ENCODE measurements at regions not wholly inside any gene's neighbourhood (a gene's known extent, or its start where the extent isn't known, plus 50 kb on each side); places are given as distances from the start of the nearest gene placed in this dataset.

DNA sequence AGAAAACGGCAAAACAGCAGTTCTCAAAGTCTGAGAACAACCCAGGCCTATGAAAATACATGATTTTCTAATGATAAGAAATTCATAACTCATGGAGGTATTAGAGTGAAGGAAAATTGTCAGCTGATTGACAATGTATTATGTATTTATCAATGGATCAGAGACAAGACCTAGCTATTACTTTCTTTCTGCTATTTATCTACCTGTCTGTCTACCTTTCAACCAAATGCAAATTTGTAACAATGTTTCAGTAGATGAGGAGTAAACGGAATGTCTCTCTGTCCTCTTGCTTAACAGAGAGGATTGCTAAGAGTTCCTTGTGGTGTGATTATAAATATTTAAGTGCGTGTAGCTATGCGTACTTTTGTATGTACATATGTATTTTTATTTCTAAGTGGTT lies 568.7 kb upstream of the RGS18 start:
- no peaks in the 10 kb centered on the region for H3K4me1 ChIP-seq
- no peaks in the 10 kb centered on the region for H3K27me3 ChIP-seq
- no peaks in the 10 kb centered on the region for H3K9me3 ChIP-seq
- no peak overlapping the region for H3K27ac ChIP-seq
- WGBS (ENCODE audit: insufficient coverage, low coverage, low lambda C conversion rate, missing lambda C conversion rate): 68% methylated on average over 4 of the region's 4 CpGs
- TF ChIP-seq, protein P1, sequence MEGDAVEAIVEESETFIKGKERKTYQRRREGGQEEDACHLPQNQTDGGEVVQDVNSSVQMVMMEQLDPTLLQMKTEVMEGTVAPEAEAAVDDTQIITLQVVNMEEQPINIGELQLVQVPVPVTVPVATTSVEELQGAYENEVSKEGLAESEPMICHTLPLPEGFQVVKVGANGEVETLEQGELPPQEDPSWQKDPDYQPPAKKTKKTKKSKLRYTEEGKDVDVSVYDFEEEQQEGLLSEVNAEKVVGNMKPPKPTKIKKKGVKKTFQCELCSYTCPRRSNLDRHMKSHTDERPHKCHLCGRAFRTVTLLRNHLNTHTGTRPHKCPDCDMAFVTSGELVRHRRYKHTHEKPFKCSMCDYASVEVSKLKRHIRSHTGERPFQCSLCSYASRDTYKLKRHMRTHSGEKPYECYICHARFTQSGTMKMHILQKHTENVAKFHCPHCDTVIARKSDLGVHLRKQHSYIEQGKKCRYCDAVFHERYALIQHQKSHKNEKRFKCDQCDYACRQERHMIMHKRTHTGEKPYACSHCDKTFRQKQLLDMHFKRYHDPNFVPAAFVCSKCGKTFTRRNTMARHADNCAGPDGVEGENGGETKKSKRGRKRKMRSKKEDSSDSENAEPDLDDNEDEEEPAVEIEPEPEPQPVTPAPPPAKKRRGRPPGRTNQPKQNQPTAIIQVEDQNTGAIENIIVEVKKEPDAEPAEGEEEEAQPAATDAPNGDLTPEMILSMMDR (IDR thresholded peaks at IDR 0.05): no peak
- no peak for TF ChIP-seq POLR2A (IDR thresholded peaks at IDR 0.05)
- DNase-seq (no peak), ATAC-seq (no peak)
- H3K4me3 ChIP-seq: no peak overlapping the region
- intact Hi-C loops (cut with DNase I): no loop called here
- no peaks in the 10 kb centered on the region for H3K36me3 ChIP-seq

DNA sequence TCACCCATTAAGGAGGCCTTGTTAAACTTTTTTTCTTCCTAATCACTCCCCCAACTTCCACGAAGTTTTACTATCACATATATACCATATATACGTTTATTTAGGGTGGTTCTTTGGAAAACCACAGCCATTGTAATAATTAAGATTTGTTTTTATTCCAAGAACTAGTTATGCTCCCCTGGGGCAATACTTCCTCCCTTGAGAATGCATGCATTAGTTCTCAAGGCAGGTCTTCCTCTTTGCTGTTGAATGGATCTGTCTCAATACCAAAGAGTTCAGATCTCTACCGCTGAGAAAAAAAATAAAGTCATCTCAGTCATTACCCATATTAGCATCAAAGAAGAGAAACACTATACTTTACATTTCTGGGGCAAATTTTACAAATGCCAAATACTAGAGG lies 567.7 kb upstream of the RGS18 start:
- intact Hi-C loops (cut with DNase I): no loop called here
- H3K9me3 ChIP-seq: no peaks in the 10 kb centered on the region
- no peaks in the 10 kb centered on the region for H3K4me1 ChIP-seq
- DNase-seq (no peak), ATAC-seq (no peak)
- 26% methylated on average over 3 of the region's 3 CpGs for WGBS (ENCODE audit: insufficient coverage, low coverage, low lambda C conversion rate, missing lambda C conversion rate)
- no peak overlapping the region for H3K27ac ChIP-seq
- TF ChIP-seq POLR2A (IDR thresholded peaks at IDR 0.05): no peak
- TF ChIP-seq, protein P1 (IDR thresholded peaks at IDR 0.05): no peak
- no peak overlapping the region for H3K4me3 ChIP-seq
- no peaks in the 10 kb centered on the region for H3K27me3 ChIP-seq
- H3K36me3 ChIP-seq: no peaks in the 10 kb centered on the region

DNA sequence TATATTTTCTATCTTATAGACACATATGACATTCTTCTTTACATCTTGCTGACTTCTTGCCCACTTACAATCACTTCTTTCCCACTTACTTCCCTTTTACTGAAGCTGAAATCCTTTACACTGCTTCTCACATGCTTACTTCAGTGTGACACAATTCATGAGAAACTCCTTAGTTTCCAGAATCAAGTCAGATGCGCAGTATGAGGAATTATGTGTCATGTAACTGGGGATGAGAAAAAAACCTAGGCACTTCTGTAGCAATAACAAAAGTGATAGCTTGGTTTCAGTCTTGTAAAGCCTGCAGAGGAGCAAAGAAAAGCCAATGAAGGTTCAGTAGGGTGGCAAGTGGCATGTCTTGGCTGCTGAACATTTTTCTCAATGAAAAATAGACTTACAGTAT lies 566.2 kb upstream of the RGS18 start:
- ATAC-seq (no peak), DNase-seq (no peak)
- Histone ChIP-seq H3K4me1 (no peaks in the 10 kb centered on the region), H3K4me3 (no peak overlapping the region), H3K27me3 (no peaks in the 10 kb centered on the region), H3K9me3 (no peaks in the 10 kb centered on the region), H3K27ac (no peak overlapping the region), H3K36me3 (no peaks in the 10 kb centered on the region)
- intact Hi-C loops (cut with DNase I): no loop called here
- 35% methylated on average over 1 of the region's 1 CpG for WGBS (ENCODE audit: insufficient coverage, low coverage, low lambda C conversion rate, missing lambda C conversion rate)
- TF ChIP-seq, protein P1 (IDR thresholded peaks at IDR 0.05): no peak
- TF ChIP-seq POLR2A (IDR thresholded peaks at IDR 0.05): no peak

DNA sequence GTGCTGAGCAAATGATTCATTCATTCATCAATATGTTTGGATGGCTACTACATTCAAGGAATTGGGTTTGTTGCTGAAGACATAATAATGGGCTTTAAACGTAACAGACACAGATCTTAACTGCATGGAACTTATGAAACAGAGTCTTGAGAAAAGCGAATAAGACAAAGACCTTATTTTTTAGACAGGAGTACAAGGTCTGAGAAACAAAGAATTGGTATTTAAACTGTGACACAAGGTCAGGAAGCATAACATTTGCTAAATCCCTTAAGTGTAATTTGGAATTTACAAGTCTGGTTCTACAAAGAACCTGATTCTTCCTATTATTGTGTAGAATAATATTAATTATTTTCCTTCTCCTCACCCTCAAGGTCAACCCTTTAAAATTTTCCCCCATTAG lies 565.4 kb upstream of the RGS18 start:
- Histone ChIP-seq H3K4me1 (no peaks in the 10 kb centered on the region), H3K4me3 (no peak overlapping the region), H3K27ac (no peak overlapping the region), H3K27me3 (no peaks in the 10 kb centered on the region), H3K36me3 (no peaks in the 10 kb centered on the region), H3K9me3 (no peaks in the 10 kb centered on the region)
- DNase-seq: no peak
- ATAC-seq: no peak
- intact Hi-C loops (cut with DNase I): no loop called here
- 58% methylated on average over 2 of the region's 2 CpGs for WGBS (ENCODE audit: insufficient coverage, low coverage, low lambda C conversion rate, missing lambda C conversion rate)
- no peak for TF ChIP-seq POLR2A (IDR thresholded peaks at IDR 0.05)
- TF ChIP-seq, protein P1 (IDR thresholded peaks at IDR 0.05): no peak

DNA sequence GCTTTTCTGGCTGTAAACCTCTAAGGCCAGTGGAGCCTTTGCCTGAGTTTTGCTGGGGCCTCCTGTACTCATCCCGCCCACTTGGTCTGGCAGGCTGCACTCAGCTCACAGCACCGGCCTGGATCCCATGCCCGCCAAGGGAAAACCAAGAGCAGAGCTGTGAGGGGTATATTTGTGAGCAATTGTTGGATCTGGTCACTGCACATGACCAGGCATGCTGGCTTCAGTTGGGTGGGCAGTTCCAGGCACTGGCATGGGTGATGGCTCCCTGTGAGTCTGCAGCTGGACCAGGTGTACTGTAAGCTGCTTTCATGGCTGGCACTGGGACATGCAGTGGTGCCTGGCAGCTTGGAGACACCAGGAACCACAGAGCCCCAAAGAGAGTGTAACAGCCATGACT lies 563.1 kb upstream of the RGS18 start:
- intact Hi-C loops (cut with DNase I): no loop called here
- H3K4me3 ChIP-seq: no peak overlapping the region
- 50% methylated on average over 1 of the region's 3 CpGs for WGBS (ENCODE audit: insufficient coverage, low coverage, low lambda C conversion rate, missing lambda C conversion rate)
- no peaks in the 10 kb centered on the region for H3K27me3 ChIP-seq
- no peak overlapping the region for H3K27ac ChIP-seq
- no peaks in the 10 kb centered on the region for H3K36me3 ChIP-seq
- TF ChIP-seq, protein P1 (IDR thresholded peaks at IDR 0.05): no peak
- no peak for TF ChIP-seq POLR2A (IDR thresholded peaks at IDR 0.05)
- DNase-seq (no peak), ATAC-seq (peak in 1 of 4 donors; percentile 12)
- no peaks in the 10 kb centered on the region for H3K9me3 ChIP-seq
- H3K4me1 ChIP-seq: no peaks in the 10 kb centered on the region
